K562 (cell line): ENCODE measurements at regions not wholly inside any gene's neighbourhood (a gene's known extent, or its start where the extent isn't known, plus 50 kb on each side); places are given as distances from the start of the nearest gene placed in this dataset.

ENCODE experiments used
- CBX8 ChIP-seq: fragments of 200-600 bp; sonication (generic); IDR thresholded peaks from 2 replicates; pipeline ENCODE4 v1.6.1; 2012; ENCODE audit warnings: borderline replicate concordance, mixed run types, low read depth, mild to moderate bottlenecking, moderate library complexity, mixed read lengths, low read length, control low read depth, inconsistent platforms; ENCODE audit not compliant: poor library complexity, severe bottlenecking; ENCODE audit errors: extremely low read depth
- EHMT2 ChIP-seq: fragments of 450-650 bp; IDR thresholded peaks from 2 replicates; pipeline ENCODE4 v1.6.1; 2018; ENCODE audit warnings: antibody characterized with exemption
- ERF ChIP-seq: fragments of 450-650 bp; formaldehyde crosslinking; IDR thresholded peaks from 2 replicates; pipeline ENCODE4 v1.4.0; 2020; ENCODE audit warnings: mild to moderate bottlenecking, mixed read lengths
- FOXO4 ChIP-seq: fragments of 450-650 bp; formaldehyde crosslinking; IDR thresholded peaks from 2 replicates; pipeline ENCODE4 v1.4.0; 2020; ENCODE audit warnings: mild to moderate bottlenecking, moderate library complexity
- KDM1A ChIP-seq, 2 experiments: fragments of 450-650 bp; IDR thresholded peaks; 2 replicates each; pipeline ENCODE4 v1.6.1; 2016; ENCODE audit warnings: mild to moderate bottlenecking in 2 of 2
- MCM7 ChIP-seq, 2 experiments: fragments of 450-650 bp; IDR thresholded peaks; 2 replicates each; pipeline ENCODE4 v1.6.1; 2016 to 2018
- MXI1 ChIP-seq: IDR thresholded peaks from 2 replicates; pipeline ENCODE4 v1.6.1; 2011; ENCODE audit warnings: low read depth, mild to moderate bottlenecking, improper control_type of control experiment, low read length
- NEUROD1 ChIP-seq: fragments of 150-350 bp; IDR thresholded peaks from 2 replicates; pipeline ENCODE4 v1.6.1; 2014; ENCODE audit warnings: borderline replicate concordance, low read length, low read depth; ENCODE audit not compliant: partially characterized antibody
- NR2C1 ChIP-seq, 2 experiments: fragments of 450-650 bp; IDR thresholded peaks; 2 replicates each; pipeline ENCODE4 v1.6.1; 2017; ENCODE audit warnings: mild to moderate bottlenecking in 2 of 2, antibody characterized with exemption in 1 of 2, inconsistent platforms in 1 of 2, missing compliant biosample characterization in 1 of 2, missing genetic modification characterization in 1 of 2
- POLR3A ChIP-seq: IDR thresholded peaks from 2 replicates; pipeline ENCODE4 v1.6.1; 2011; ENCODE audit warnings: borderline replicate concordance, mild to moderate bottlenecking, moderate library complexity; ENCODE audit not compliant: insufficient read length, insufficient read depth; ENCODE audit errors: extremely low read depth
- RREB1 ChIP-seq: fragments of 250-450 bp; sonication (Bioruptor Pico); IDR thresholded peaks from 2 replicates; pipeline ENCODE4 v1.4.0; 2020
- SMC3 ChIP-seq: conservative IDR thresholded peaks from 2 replicates; pipeline ENCODE4 v1.6.1; 2011; ENCODE audit warnings: low read depth, low read length, improper control_type of control experiment; ENCODE audit not compliant: insufficient read depth
- SUPT5H ChIP-seq: fragments of 450-650 bp; IDR thresholded peaks from 2 replicates; pipeline ENCODE4 v1.6.1; 2016
- TRIM25 ChIP-seq: fragments of 450-650 bp; IDR thresholded peaks from 2 replicates; pipeline ENCODE4 v1.7.0; 2016; ENCODE audit warnings: borderline replicate concordance
- ZBTB1 ChIP-seq: sonication (generic); formaldehyde crosslinking; IDR thresholded peaks from 2 replicates; pipeline ENCODE4 v1.8.1; 2023; ENCODE audit warnings: missing genetic modification reagents, low read depth, mild to moderate bottlenecking, borderline replicate concordance
- ZBTB17 ChIP-seq: fragments of 450-650 bp; formaldehyde crosslinking; IDR thresholded peaks from 2 replicates; pipeline ENCODE4 v1.4.0; 2020; ENCODE audit warnings: mild to moderate bottlenecking
- ZBTB7A ChIP-seq: IDR thresholded peaks from 2 replicates; pipeline ENCODE4 v1.6.1; 2011; ENCODE audit warnings: low read depth, mild to moderate bottlenecking, low read length, moderate library complexity, borderline replicate concordance; ENCODE audit not compliant: control insufficient read depth
- ZFPM2 ChIP-seq: fragments of 250-450 bp; sonication (Bioruptor Pico); IDR thresholded peaks from 2 replicates; pipeline ENCODE4 v1.5.1; 2022; ENCODE audit warnings: mild to moderate bottlenecking
- ZNF282 ChIP-seq: sonication (generic); formaldehyde crosslinking; IDR thresholded peaks from 2 replicates; pipeline ENCODE4 v1.8.1; 2023; ENCODE audit warnings: missing genetic modification reagents
- ZNF3 ChIP-seq: fragments of 250-450 bp; sonication (Bioruptor Pico); IDR thresholded peaks from 2 replicates; pipeline ENCODE4 v1.5.0; 2021; ENCODE audit warnings: mild to moderate bottlenecking, moderate library complexity
- ZNF507 ChIP-seq: conservative IDR thresholded peaks from 2 replicates; pipeline ENCODE4 v1.6.1; 2017; ENCODE audit warnings: missing genetic modification characterization, missing compliant biosample characterization
- ZNF583 ChIP-seq: fragments of 250-450 bp; sonication (Bioruptor Pico); IDR thresholded peaks from 2 replicates; pipeline ENCODE4 v1.4.0; 2020

GRCh38 chr13:37923236-37923635 is 53.7 kb upstream of the TRPC4 start (continued):
- TF ChIP-seq RREB1 (CRISPR knock-in tag) (no peak), ERF (no peak), CBX8 (no peak), ZNF3 (no peak), ZNF507 (tag) (no peak), TRIM25 (no peak), ZFPM2 (no peak), MCM7 (IDR thresholded peaks at IDR 0.05) (no peak), ZNF282 (CRISPR knock-in tag) (no peak), EHMT2 (no peak), SUPT5H (no peak), ZBTB17 (CRISPR knock-in tag) (no peak), MXI1 (no peak), KDM1A (IDR thresholded peaks at IDR 0.05) (peak; percentile 93 to 95), POLR3A (no peak), NR2C1 (IDR thresholded peaks at IDR 0.05) (no peak), NR2C1 (tag; IDR thresholded peaks at IDR 0.05) (no peak), NEUROD1 (no peak), ZBTB7A (no peak), ZBTB1 (CRISPR knock-in tag) (no peak), ZNF583 (CRISPR knock-in tag) (no peak), FOXO4 (CRISPR knock-in tag) (no peak), SMC3 (no peak)
